ENCODE measurements at regions not wholly inside any gene's neighbourhood (a gene's known extent, or its start where the extent isn't known, plus 50 kb on each side); places are given as distances from the start of the nearest gene placed in this dataset.
"Not testable (repeated sequence)": the region's sequence is repeated elsewhere in the genome, so short reads cannot be mapped to it uniquely, and the experiment has no call there.

DNA sequence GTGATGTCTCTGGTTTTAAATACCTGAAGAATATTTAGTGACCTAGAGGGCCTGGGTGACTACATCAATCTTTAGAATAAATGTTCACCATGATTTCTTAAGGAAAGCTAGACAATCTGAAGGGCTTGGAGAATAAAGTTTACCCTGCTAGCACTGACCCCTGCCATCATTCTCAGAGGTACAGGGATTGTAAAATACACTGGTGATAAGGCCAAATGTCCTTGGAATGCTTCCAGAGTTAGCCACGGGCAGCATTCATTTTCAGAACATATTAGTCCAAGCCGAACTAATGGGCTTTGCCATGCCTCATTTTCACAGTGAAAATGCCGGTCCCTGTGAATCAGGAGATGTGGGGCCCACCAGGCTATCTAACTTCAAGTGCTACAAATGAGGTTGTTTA, 1381.7 kb upstream of the SEL1L start:
- no peaks in the 10 kb centered on the region for H3K27me3 ChIP-seq (ENCODE audit: control insufficient read depth in 1 of 2, insufficient read depth in 2 of 2, low read length in 1 of 2)
- no peak for ATAC-seq (ENCODE audit: low FRiP score)
- H3K27ac ChIP-seq (ENCODE audit: low read depth in 1 of 2, low read length in 2 of 2) = no peak overlapping the region
- H3K9me3 ChIP-seq (ENCODE audit: control insufficient read depth, low read length) = no peaks in the 10 kb centered on the region
- no peaks in the 10 kb centered on the region for H3K4me1 ChIP-seq (ENCODE audit: control insufficient read depth in 1 of 2, insufficient read depth in 2 of 2, low read length in 2 of 2)
- intact Hi-C loops (cut with DNase I) = no loop called here
- DNase-seq = no peak
- H3K4me3 ChIP-seq (ENCODE audit: low read length in 2 of 2) = no peak overlapping the region
- WGBS, 2 donors = 38 to 49% methylated on average over 3 of the region's 3 CpGs
- no peaks in the 10 kb centered on the region for H3K36me3 ChIP-seq (ENCODE audit: control insufficient read depth in 1 of 2, insufficient read depth in 2 of 2, low read length in 1 of 2)

DNA sequence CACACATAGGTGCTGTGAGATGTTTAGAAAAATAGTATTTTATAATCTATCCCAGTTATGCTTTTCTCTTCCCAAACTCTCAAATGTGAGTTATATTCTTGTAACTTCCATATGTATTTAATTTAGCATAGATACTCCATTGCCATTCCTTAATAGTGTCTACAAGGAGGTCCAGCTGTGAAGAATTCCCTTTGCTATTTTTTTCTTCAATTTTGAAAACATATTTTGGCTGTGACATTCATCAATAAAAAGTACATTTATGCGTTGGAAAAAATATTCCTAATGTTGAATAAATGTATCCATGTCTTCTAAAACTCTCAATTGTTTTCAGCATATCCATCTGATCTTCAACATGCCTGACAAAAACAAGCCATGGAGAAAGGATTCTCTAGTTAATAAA, 1402.0 kb upstream of the SEL1L start:
- H3K4me1 ChIP-seq (ENCODE audit: control insufficient read depth in 1 of 2, insufficient read depth in 2 of 2, low read length in 2 of 2) = no peaks in the 10 kb centered on the region
- ATAC-seq (ENCODE audit: low FRiP score) (no peak), DNase-seq (no peak)
- H3K9me3 ChIP-seq (ENCODE audit: control insufficient read depth, low read length) = no peaks in the 10 kb centered on the region
- H3K36me3 ChIP-seq (ENCODE audit: control insufficient read depth in 1 of 2, insufficient read depth in 2 of 2, low read length in 1 of 2) = no peaks in the 10 kb centered on the region
- intact Hi-C loops (cut with DNase I) = no loop called here
- no peaks in the 10 kb centered on the region for H3K27me3 ChIP-seq (ENCODE audit: control insufficient read depth in 1 of 2, insufficient read depth in 2 of 2, low read length in 1 of 2)
- WGBS, 2 donors = 50 to 82% methylated on average over 1 of the region's 1 CpG
- no peak overlapping the region for H3K4me3 ChIP-seq (ENCODE audit: low read length in 2 of 2)
- H3K27ac ChIP-seq (ENCODE audit: low read depth in 1 of 2, low read length in 2 of 2) = no peak overlapping the region

DNA sequence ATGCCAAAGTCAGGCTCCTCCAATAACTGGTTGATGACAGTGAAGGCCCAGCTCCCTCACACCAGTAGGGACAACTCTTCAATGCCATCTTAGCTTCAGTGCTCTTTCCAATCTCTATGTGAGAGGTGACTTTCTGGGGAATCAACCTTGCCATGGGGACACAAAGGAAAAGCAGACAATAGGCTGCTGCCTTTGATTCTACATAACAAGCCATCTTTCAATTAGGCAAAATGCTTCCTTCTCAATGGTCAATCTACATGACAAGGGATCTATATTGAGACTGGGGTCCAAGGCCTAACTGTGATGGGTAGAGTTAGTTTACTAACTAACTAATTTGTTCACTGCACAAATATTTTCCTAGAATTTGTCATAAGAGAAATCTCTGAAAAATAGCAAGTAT, 1417.5 kb upstream of the SEL1L start:
- intact Hi-C loops (cut with DNase I) = no loop called here
- Histone ChIP-seq H3K36me3 (ENCODE audit: control insufficient read depth in 1 of 2, insufficient read depth in 2 of 2, low read length in 1 of 2) (no peaks in the 10 kb centered on the region), H3K4me3 (ENCODE audit: low read length in 2 of 2) (no peak overlapping the region), H3K4me1 (ENCODE audit: control insufficient read depth in 1 of 2, insufficient read depth in 2 of 2, low read length in 2 of 2) (no peaks in the 10 kb centered on the region), H3K9me3 (ENCODE audit: control insufficient read depth, low read length) (no peaks in the 10 kb centered on the region), H3K27ac (ENCODE audit: low read depth in 1 of 2, low read length in 2 of 2) (no peak overlapping the region), H3K27me3 (ENCODE audit: control insufficient read depth in 1 of 2, insufficient read depth in 2 of 2, low read length in 1 of 2) (no peaks in the 10 kb centered on the region)
- ATAC-seq (ENCODE audit: low FRiP score) (no peak), DNase-seq (no peak)

DNA sequence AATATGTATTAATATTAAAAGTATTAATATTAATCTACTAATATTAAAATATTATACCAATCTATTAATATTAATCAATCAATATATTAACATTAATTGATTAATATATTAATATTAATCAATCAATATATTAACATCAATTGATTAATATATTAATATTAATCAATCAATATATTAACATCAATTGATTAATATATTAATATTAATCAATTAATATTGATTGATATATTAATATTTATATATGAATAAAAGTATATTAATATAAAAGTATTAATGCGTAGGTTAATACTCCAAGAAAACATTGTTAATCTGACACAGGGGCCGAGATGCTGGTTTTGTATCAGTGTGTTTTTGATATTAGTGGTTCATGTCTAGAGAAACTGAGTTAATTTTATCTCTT, 1430.1 kb upstream of the SEL1L start:
- H3K27ac ChIP-seq (ENCODE audit: low read depth in 1 of 2, low read length in 2 of 2) = no peak overlapping the region
- intact Hi-C loops (cut with DNase I) = no loop called here
- no peak for ATAC-seq (ENCODE audit: low FRiP score)
- DNase-seq = no peak
- no peaks in the 10 kb centered on the region for H3K9me3 ChIP-seq (ENCODE audit: control insufficient read depth, low read length)
- no peaks in the 10 kb centered on the region for H3K36me3 ChIP-seq (ENCODE audit: control insufficient read depth in 1 of 2, insufficient read depth in 2 of 2, low read length in 1 of 2)
- H3K4me3 ChIP-seq (ENCODE audit: low read length in 2 of 2) = no peak overlapping the region
- H3K4me1 ChIP-seq (ENCODE audit: control insufficient read depth in 1 of 2, insufficient read depth in 2 of 2, low read length in 2 of 2) = no peaks in the 10 kb centered on the region
- no peaks in the 10 kb centered on the region for H3K27me3 ChIP-seq (ENCODE audit: control insufficient read depth in 1 of 2, insufficient read depth in 2 of 2, low read length in 1 of 2)
- WGBS, 2 donors = 97 to 98% methylated on average over 2 of the region's 2 CpGs

DNA sequence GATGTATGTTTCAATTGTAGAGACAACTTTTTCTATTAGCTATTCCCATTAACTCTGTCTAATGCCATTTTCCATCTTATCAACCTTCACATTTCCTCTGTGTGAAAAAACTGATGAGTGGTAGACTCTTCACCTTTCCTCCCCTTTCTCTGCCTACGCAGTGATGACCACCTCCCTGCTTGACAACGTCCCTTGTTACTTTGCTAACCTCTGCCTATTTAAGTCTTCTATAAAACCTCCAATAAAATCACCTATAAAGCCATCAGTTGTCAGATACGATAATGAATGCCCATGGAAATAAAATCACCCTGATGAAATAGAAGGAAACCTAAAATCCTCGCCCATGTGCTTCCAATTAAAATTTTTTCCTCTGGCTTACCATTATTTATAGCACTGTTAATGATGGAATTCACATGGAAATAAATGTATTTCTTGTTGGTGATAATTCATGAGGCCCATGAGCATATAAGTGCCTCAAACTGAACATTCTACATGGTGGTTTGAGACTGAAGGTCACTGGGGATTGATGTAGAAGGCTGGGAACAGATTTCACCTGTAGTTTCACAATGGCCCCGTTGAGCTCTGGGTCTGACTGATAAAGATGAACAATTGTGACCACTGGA, 1454.0 kb upstream of the SEL1L start:
- intact Hi-C loops (cut with DNase I) = no loop called here
- WGBS, 2 donors = 70 to 77% methylated on average over 5 of the region's 5 CpGs

DNA sequence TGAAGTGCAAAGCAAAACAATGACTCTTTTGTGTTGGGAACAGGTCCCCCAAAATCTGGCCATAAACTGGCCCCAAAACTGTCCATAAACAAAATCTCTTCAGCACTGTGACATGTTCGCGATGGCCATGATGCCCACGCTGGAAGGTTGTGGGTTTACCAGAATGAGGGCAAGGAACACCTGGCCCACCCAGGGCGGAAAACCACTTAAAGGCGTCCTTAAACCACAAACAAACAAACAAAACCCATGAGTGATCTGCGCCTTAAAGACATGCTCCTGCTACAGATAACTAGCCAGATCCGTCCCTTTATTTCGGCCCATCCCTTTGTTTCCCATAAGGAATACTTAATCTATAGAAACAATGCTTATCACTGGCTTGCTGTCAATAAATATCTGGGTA, 1460.9 kb upstream of the SEL1L start:
- H3K36me3 ChIP-seq (ENCODE audit: control insufficient read depth in 1 of 2, insufficient read depth in 2 of 2, low read length in 1 of 2); ATAC-seq (ENCODE audit: low FRiP score); H3K4me1 ChIP-seq (ENCODE audit: control insufficient read depth in 1 of 2, insufficient read depth in 2 of 2, low read length in 2 of 2); H3K9me3 ChIP-seq (ENCODE audit: control insufficient read depth, low read length); intact Hi-C loops (cut with DNase I); H3K27ac ChIP-seq (ENCODE audit: low read depth in 1 of 2, low read length in 2 of 2); H3K27me3 ChIP-seq (ENCODE audit: control insufficient read depth in 1 of 2, insufficient read depth in 2 of 2, low read length in 1 of 2); H3K4me3 ChIP-seq (ENCODE audit: low read length in 2 of 2); DNase-seq: not testable (repeated sequence)
- 96 to 97% methylated on average over 8 of the region's 8 CpGs for WGBS, 2 donors

More for the DNA sequence above, 1454.0 kb upstream of the SEL1L start:
- DNase-seq (no peak), ATAC-seq (ENCODE audit: low FRiP score) (no peak)
- H3K9me3 ChIP-seq (ENCODE audit: control insufficient read depth, low read length) = no peaks in the 10 kb centered on the region
- H3K4me3 ChIP-seq (ENCODE audit: low read length in 2 of 2) = no peak overlapping the region
- no peak overlapping the region for H3K27ac ChIP-seq (ENCODE audit: low read depth in 1 of 2, low read length in 2 of 2)
- H3K4me1 ChIP-seq (ENCODE audit: control insufficient read depth in 1 of 2, insufficient read depth in 2 of 2, low read length in 2 of 2) = no peaks in the 10 kb centered on the region
- no peaks in the 10 kb centered on the region for H3K36me3 ChIP-seq (ENCODE audit: control insufficient read depth in 1 of 2, insufficient read depth in 2 of 2, low read length in 1 of 2)
- H3K27me3 ChIP-seq (ENCODE audit: control insufficient read depth in 1 of 2, insufficient read depth in 2 of 2, low read length in 1 of 2) = no peaks in the 10 kb centered on the region

DNA sequence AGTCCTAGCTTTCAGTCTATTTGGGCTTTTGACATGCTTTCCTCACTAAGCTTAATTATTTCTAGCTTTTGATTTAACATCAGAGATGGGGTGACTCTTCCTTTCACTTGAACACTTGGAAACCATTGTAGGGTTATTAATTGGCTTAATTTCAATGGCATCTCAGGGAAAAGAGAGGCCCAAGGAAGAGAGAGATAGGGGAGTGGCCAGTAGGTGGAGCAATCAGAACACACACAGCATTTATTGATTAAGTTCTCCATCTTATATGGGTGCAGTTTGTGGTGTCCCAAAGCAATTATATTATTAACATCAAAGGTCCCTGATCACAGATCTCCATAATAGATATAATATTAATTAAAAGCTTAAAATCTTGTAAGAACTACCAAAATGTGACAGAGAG, 1466.1 kb upstream of the SEL1L start:
- Histone ChIP-seq H3K36me3 (ENCODE audit: control insufficient read depth in 1 of 2, insufficient read depth in 2 of 2, low read length in 1 of 2) (no peaks in the 10 kb centered on the region), H3K9me3 (ENCODE audit: control insufficient read depth, low read length) (no peaks in the 10 kb centered on the region), H3K4me3 (ENCODE audit: low read length in 2 of 2) (no peak overlapping the region), H3K4me1 (ENCODE audit: control insufficient read depth in 1 of 2, insufficient read depth in 2 of 2, low read length in 2 of 2) (no peaks in the 10 kb centered on the region), H3K27ac (ENCODE audit: low read depth in 1 of 2, low read length in 2 of 2) (no peak overlapping the region), H3K27me3 (ENCODE audit: control insufficient read depth in 1 of 2, insufficient read depth in 2 of 2, low read length in 1 of 2) (no peaks in the 10 kb centered on the region)
- ATAC-seq (ENCODE audit: low FRiP score) (no peak), DNase-seq (no peak)
- intact Hi-C loops (cut with DNase I) = no loop called here

DNA sequence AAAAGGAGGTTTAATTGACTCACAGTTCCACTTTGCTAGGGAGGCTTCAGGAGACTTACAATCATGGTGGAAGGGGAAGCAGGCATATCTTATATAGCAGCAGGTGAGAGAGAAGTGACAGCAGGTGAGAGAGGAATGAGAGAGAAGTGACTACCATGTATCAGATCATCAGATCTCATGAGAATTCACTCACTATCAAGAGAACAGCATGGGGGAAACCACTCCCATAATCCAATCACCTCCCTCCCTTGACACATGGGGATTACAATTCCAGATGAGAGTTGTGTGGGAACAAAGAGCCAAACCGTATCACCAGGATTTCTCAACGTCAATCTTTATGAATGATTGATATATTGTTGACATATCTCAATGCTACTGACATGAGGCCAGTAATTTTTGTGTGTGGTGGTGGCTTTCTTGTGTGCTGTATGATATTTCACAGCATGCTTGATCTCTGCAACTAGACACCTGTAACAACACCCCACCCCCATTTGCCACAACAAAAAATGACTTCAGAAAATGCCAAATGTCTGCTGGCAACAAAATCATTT, 1470.9 kb upstream of the SEL1L start:
- H3K27me3 ChIP-seq (ENCODE audit: control insufficient read depth in 1 of 2, insufficient read depth in 2 of 2, low read length in 1 of 2) = no peaks in the 10 kb centered on the region
- H3K27ac ChIP-seq (ENCODE audit: low read depth in 1 of 2, low read length in 2 of 2) = no peak overlapping the region
- DNase-seq (no peak), ATAC-seq (ENCODE audit: low FRiP score) (no peak)
- 45 to 72% methylated on average over 2 of the region's 2 CpGs for WGBS, 2 donors
- H3K4me3 ChIP-seq (ENCODE audit: low read length in 2 of 2) = no peak overlapping the region
- H3K9me3 ChIP-seq (ENCODE audit: control insufficient read depth, low read length) = peaks cover 2% of the 10 kb centered on the region
- H3K4me1 ChIP-seq (ENCODE audit: control insufficient read depth in 1 of 2, insufficient read depth in 2 of 2, low read length in 2 of 2) = no peaks in the 10 kb centered on the region
- intact Hi-C loops (cut with DNase I) = no loop called here
- H3K36me3 ChIP-seq (ENCODE audit: control insufficient read depth in 1 of 2, insufficient read depth in 2 of 2, low read length in 1 of 2) = no peaks in the 10 kb centered on the region

DNA sequence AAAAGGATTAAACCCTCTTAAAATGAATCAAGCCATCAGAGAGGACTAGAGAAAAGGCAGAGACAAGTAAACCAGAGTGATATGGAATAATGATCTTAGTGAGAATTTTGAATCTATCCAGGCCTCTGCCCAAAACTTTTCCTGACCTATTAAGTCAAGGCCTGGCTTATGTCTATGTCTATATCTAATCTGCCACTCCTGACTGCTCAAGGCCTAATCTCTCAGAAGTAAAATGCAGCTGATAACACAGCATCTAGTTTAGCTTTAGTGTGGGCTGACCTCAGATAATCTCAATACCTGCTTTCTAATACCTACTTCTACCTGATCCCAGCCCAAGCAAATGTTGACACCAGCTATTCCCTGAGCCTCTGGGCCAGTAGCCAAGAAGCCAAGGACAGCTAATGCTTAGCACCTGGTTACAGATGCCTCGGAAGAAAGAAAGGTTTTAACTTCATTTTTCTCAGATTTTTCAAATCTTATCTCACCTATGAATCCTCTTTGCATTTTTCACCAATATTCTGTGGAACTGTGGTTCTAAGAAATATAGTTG, 1472.5 kb upstream of the SEL1L start:
- no peaks in the 10 kb centered on the region for H3K36me3 ChIP-seq (ENCODE audit: control insufficient read depth in 1 of 2, insufficient read depth in 2 of 2, low read length in 1 of 2)
- ATAC-seq (ENCODE audit: low FRiP score) (no peak), DNase-seq (no peak)
- H3K4me1 ChIP-seq (ENCODE audit: control insufficient read depth in 1 of 2, insufficient read depth in 2 of 2, low read length in 2 of 2) = no peaks in the 10 kb centered on the region
- 89 to 93% methylated on average over 1 of the region's 1 CpG for WGBS, 2 donors
- no peaks in the 10 kb centered on the region for H3K27me3 ChIP-seq (ENCODE audit: control insufficient read depth in 1 of 2, insufficient read depth in 2 of 2, low read length in 1 of 2)
- H3K27ac ChIP-seq (ENCODE audit: low read depth in 1 of 2, low read length in 2 of 2) = no peak overlapping the region
- no peak overlapping the region for H3K4me3 ChIP-seq (ENCODE audit: low read length in 2 of 2)
- intact Hi-C loops (cut with DNase I) = no loop called here
- H3K9me3 ChIP-seq (ENCODE audit: control insufficient read depth, low read length) = peaks cover 2% of the 10 kb centered on the region

Data from aorta (tissue), 5 donors.